ENCODE measurements at regions not wholly inside any gene's neighbourhood (a gene's known extent, or its start where the extent isn't known, plus 50 kb on each side); places are given as distances from the start of the nearest gene placed in this dataset.

DNA sequence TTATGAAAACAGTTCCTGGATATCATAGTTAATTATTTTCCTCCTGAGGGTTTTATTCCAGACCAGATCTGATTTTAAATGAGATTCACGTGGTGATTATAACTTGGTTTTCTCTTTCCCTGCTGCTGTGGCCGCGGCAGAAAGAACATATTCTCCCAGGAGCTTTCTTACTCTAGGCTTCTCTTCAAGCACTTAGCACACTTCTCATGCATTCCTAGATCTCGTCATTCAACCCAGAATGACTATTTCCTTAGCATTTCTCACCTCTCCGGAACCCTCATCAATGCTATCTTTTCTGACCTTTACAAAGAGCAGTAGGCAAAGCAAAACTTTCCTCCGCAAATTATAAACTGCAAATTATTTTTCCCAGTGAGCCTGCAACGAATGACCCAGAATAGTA, 122.9 kb downstream of the GPAT3 start:
- no peak for DNase-seq

DNA sequence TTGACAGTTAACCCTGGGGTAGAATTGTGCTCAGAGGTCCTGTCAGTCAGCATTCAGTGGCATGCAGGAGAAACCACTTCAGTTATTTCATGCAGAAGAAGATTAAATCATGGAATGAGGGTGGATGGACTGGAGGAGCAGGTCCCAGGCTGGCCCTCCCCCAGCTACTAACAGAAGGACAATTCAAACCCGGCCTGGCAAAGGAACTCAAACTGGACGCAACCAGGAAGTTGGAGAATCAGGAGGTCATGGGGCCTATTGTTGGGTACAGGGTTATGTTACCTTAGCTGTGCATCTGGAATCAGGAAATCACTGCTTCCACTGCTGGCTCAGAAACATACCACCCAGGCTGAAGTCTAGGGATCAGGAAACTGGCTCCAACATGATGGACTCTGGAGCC, 121.4 kb downstream of the GPAT3 start:
- no peak for DNase-seq
